GM12892 (cell line): ENCODE measurements at regions not wholly inside any gene's neighbourhood (a gene's known extent, or its start where the extent isn't known, plus 50 kb on each side); places are given as distances from the start of the nearest gene placed in this dataset.

Source experiments
- POLR2A ChIP-seq: IDR thresholded peaks from 2 replicates; pipeline ENCODE4 v1.6.1; 2011; ENCODE audit warnings: low read depth, low read length, control low read depth
- POLR2AphosphoS5 ChIP-seq: IDR thresholded peaks from 2 replicates; pipeline ENCODE4 v1.6.1; 2011; ENCODE audit warnings: low read depth, low read length, control low read depth
- TAF1 ChIP-seq: IDR thresholded peaks from 2 replicates; pipeline ENCODE4 v1.6.1; 2011; ENCODE audit warnings: low read depth, mild to moderate bottlenecking, control low read depth, low read length, borderline replicate concordance

DNA sequence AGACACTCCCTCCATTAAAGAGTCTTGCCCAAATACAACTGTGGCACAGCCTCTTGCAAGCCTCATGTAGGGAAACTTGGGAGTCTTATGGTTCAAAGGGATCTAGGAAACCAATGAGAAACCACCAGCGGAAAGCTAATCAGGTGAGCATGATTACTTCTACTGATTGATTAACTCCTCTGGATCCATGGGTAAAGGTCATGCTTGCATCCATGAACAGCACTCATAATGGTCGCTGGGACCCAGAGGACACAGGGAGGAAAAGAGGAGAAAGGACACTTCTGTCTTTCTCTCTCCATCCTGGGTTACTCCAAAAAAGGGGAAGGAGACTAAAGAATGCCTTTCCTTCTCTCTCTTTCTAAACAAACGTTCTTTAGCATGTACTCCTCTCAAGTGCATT lies 1397.2 kb downstream of the LRFN5 start:
- TF ChIP-seq POLR2A (no peak), POLR2AphosphoS5 (no peak), TAF1 (no peak)
